NCI-H446 treated with DMSO at 0.1 percent for 48 hours (cell line): ENCODE measurements at regions not wholly inside any gene's neighbourhood (a gene's known extent, or its start where the extent isn't known, plus 50 kb on each side); places are given as distances from the start of the nearest gene placed in this dataset.
"Not testable (repeated sequence)": the region's sequence is repeated elsewhere in the genome, so short reads cannot be mapped to it uniquely, and the experiment has no call there.

Experiments used
- DNase-seq: peaks from one replicate; lab custom pipeline; 2025; lab: John Stamatoyannopoulos, UW

DNA sequence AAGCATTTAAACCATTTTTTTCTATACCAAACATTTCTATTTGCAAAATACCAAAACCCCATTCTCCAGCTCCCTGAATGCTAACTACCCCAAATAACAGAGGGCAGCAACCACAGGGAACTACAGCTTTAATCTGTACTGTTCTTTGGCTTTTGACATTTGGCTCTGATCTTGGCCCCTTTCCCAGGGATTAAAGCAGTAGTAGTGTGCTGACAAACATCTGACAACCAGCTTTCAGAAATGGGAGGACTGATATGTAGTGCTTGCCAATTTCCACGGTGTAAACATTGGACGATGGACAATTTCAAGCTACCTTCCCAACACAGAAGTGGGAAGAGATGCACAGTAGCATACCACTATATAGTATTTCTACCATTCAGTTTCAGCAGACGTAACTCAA lies 88.4 kb upstream of the TEAD1 start:
- peak; percentile 70 for DNase-seq

DNA sequence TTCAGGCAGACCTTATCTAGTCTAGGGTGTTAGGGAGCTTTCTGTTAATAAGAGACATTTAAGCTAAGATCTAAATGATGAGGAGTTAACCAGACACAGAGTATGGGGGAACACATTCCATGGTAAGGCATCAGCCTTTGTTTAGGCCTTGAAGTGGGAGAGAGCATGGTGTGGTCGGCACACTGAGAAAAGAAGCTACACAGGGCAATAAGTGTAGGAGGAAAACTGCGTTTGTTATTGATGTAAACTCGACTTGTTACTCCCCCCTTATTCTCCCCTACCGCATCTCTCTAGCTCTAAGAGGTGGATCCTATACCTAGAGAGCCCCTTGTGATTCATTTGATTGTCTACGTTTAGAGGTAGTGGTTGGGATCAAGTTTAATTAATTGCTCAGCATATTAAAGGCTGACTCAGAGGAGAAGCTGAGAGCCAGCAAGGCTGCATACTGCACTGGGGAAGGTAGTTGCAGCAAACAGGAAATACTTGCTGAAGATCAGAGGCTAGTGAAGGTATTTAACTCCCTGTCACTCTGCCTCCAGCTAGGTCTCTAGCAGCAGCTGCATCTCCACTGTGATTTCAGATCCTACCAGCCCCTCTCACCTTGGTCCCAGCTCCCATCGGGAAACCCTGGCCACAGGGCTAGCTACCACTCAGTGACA lies 86.8 kb upstream of the TEAD1 start:
- no peak for DNase-seq

DNA sequence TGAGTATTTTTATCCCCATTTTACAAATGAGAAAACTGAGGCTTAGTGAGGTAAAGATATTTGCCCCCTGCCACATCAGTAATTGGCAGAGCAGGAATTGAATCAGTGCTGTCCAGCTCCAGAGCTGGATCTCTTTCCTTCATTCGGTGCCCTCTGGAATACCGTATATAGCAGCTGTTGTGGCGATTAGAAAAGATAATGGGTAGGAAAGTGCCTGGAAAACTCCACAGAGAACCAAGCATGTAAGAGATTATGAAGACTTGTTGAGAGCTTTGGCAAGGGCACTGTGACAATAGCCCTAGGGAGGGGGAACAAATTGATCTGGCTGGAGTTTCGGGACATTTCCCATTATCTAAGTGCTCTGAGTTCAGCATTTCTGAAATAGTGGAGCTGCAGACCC lies 82.5 kb upstream of the TEAD1 start:
- DNase-seq: no peak

DNA sequence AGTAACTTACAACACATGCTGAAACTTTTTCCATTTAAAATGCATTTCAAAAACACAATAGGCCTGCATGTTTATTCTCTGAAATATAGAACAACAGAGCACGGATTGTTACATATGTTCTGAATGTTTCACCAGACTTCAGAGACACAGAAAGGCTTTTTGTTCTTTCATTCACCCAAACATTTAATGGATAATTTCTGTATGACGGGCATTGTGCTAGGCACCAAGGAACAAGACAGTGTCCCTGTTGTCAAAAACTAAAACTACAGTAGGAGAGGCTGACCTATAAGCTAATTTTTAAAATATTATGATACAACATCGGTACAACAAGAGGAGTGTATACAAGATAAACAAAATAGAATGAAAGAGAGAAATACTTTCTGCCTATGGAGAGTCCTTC lies 81.9 kb upstream of the TEAD1 start:
- no peak for DNase-seq

DNA sequence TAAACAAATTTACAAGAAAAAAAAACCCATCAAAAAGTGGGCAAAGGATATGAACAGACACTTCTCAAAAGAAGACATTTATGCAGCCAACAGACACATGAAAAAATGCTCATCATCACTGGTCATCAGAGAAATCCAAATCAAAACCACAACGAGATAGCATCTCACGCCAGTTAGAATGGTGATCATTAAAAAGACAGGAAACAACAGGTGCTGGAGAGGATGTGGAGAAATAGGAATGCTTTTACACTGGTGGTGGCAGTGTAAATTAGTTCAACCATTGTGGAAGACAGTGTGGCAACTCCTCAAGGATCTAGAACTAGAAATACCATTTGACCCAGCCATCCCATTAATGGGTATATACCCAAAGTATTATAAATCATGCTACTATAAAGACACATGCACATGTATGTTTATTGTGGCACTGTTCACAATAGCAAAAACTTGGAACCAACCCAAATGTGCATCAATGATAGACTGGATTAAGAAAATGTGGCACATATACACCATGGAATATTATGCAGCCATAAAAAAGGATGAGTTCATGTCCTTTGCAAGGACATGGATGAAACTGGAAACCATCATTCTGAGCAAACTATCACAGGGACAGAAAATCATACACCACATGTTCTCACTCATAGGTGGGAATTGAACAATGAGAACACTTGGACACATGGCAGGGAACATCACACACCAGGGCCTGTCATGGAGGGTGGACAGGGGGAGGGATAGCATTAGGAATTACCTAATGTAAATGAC lies 79.0 kb upstream of the TEAD1 start:
- not testable (repeated sequence) for DNase-seq

DNA sequence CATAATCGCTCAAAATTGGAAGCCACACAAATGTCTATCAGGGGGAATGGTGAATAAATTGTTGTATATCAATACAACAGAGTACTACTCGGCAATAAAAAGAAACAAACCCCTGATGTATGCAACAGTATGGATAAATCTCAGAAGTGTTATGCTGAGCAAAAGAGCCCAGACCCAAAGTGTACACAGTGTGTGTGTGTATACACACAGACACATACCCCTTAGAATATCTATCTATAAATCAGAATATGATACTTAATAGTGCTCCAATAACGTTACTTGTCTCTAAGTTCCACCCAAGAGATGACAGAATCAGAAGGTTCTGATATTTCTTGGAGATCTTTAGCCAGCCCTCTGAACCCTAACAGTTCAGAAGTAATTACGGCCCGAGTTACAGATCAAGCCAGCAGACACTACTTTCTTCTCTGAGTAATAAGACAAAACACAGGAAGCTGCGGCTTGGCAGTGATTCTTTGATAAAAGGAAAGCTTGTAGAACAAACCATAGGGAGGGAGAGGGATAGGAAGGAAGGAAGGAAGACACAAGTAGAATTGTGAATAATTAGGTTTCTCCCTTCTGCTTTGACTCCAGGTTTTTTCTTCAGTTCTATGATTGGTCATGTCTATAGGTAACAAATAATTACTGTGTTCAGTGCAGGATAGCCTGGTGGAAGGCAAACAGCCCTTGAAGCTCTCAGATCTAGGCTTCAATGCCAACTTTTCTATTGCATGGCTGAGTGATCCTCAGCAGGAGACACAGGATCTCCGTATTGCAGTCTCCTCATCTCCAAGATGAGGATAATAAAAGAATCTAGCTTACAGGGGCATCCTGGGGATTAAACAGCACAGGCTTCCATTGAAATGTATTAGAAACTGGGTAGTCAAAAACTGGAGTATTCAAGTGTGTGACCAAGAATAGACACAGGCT lies 75.6 kb upstream of the TEAD1 start:
- peak; percentile 68 for DNase-seq

DNA sequence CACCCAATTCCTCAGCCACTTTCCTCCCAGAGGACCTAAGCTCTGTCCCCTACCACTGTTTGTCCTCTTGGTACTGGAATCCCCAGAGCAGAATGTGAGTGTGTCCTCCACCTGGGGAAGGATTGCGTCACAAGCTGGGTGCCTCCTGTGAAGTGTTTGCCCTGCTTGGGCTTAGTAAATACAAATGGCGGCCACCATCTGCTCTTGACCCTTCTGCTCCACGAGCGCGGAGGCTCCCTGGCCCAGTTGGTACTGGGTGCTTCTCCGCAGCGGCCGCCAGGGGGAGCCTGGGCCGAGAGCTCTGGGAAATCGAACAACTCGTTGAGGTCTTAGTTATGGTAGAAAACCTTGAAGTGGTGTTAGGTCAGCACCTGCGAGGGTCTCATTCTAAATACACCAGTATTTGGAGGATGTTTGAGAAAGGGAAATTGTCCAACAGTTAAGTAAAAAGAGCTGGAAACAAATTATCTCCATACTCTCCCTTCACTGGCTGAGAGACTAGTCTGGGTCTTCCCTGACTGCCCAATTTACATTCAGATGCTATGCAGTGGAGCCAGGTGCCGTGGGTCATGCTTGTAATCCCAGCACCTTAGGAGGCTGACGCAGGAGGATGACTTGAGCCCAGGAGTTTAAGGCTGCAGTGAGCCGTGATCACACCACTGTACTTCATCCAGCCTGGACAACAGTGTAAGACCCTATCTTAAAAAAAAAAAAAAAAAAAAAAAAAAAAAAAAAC lies 74.6 kb upstream of the TEAD1 start:
- DNase-seq: peak; percentile 53

DNA sequence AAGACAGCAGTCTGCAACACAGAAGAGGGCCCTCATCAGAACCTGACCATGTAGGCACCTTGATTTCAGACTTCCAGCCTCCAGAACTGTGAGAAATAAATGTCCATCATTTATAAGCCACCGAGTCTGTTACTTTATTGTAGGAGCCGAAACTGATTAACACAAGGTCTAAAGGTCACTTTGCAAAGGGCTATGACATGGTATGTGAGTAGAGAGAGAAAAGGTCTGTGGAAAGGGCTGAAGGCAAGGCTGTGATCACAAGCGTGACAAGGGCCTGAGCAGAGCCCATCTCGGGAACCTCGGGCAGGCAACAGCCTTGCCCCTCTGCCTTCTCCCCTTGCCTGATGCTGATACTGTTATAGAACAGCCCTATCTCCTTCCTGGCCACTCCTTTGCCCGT lies 73.4 kb upstream of the TEAD1 start:
- no peak for DNase-seq

DNA sequence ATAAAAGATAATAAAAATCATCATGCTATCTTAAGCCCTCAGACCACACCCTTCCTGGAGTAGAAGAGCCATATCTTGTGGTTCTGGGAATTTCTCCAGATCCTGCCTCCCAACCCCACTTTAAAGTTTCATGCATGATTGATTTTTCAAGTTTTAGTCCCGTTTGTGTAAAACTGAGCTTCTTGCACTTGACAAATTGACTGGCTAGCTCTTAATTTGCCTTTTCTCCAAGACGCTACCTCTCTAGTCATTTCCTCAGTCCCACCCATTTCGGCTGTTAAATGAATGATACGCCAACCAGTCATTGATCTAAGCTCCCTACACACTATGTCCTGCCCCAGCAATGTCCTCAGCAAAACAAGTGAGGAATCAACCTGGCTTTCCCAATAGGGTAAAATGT lies 71.8 kb upstream of the TEAD1 start:
- DNase-seq: peak; percentile 43

DNA sequence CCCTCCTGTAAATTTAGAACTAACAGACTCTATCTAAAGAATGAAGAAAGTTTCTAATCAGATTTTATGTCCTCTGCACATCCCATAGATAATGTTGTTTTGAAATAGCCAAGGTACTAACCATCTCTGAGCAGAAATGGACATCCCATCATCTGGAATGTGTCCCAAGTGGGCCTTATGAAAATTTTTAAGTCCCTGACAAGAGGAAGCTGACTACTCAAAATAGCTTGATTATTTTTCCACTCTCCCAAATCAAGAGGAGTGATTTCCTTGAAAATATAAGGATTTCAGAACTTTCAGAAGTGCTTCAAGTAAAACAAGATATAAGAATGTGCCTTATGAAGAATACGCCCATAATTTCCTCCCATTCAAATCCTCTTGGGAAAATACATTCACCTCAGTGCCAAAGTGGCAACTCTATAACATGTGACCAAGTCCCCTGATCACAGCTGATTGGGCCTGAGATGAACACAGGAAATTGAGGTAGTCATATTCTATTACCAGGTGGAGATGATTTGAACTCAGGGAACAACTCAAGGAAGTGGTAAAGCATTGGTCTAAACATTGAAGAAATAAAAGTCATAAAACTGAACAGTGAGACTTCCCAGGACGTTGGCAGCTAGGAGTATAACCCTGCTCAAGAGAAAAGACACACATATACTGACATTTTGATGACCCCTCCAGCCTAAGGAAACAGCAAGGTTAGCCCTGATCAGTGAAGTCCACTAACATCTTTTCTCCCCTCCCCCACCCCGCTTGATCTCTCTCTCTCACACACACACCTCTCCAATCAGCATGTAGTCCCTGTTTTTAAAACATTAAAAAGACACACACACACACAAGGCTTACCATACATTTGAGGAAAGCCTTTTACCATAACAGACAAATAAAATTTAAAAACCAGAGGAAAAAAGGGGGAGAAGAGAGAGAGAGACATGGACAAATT lies 70.8 kb upstream of the TEAD1 start:
- no peak for DNase-seq

DNA sequence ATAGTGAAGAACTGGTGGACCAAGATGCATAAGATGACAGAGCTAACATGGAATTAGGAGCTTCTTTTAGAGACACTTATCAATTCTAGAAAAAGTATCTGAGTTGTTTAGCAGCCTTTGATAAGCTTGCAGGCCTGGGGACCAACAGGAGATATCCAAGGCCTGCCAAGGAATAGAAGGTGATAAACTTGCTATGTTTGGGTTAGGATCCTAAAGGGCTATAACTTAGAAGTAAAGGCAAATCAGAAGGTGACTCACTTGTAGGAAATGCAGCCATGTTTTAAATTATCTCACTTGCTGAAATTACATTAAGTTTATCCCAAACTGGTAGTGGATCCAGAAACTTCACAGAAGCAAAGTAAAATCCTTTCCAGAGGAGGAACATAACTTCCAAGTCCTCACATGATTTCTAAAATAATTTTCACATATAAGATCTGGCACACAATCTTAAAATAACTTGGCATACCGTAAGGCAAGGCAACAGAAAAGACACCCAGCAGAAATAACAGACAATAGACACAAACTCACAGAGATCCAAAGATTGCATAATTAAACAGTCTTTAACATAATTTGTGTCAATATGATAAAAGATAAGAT lies 69.6 kb upstream of the TEAD1 start:
- no peak for DNase-seq

DNA sequence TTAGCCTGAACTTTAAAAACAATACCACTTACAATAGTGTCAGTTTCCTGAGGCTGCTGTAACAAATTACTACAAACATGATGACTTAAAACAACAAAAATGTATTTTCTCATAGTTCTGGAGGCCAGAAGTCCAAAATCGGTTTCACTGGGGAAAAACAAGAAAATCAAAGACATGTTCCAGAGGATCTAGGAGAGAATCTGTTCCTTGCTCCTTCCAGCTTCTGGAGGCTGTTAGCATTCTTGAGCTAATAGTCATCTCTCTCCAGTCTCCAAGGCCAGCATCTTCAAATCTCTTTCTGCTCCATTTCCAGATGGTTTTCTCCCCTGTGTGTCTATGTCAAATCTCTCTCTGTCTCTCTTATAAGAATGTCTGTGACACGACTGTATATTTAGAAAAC lies 67.6 kb upstream of the TEAD1 start:
- DNase-seq: no peak

DNA sequence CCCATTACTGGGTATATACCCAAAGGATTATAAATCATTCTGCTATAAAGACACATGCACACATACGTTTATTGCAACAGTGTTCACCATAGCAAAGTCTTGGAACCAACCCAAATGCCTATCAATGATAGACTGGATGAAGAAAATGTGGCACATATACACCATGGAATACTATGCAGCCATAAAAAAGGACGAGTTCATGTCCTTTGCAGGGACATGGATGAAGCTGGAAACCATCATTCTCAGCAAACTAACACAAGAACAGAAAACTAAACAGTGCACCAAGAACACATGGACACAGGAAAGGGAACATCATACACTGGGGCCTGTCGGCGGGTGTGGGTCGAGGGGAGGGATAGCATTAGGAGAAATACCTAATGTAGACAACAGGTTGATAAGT lies 65.5 kb upstream of the TEAD1 start:
- DNase-seq: not testable (repeated sequence)

DNA sequence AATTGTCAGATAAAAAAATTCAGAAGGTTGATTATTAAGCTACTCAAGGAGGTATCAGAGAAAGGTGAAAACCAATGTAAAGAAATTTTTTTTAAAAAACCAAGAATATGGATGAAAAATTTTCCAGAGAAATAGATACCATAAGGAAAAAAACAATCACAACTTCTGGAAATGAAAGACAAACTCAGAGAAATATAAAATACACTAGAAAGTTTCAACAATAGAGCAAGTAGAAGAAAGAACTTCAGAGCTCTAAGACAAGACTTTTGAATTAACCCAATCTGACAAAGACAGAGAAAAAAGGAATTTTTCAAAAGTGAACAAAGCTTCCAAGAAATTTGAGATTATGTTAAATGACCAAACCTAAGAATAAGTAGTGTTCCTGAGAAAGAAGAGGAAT lies 62.9 kb upstream of the TEAD1 start:
- no peak for DNase-seq

DNA sequence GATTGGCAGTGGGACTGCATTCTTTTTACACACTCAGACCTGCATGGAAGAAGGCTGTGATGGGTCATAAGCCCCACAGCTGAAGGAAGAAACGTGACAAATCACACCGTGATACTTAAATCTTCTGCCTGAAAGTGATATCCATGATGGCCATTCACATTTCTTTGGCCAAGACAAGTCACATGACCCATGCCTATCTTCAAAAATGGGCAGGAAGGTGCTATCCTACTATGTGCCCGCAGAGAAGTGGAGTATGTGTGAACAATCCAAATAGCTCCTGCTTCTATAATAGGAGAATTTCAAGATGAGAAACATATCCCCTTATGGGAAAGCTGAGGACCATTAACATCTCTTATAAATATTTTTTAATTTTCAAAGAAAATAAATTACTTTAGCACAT lies 56.6 kb upstream of the TEAD1 start:
- DNase-seq: no peak

DNA sequence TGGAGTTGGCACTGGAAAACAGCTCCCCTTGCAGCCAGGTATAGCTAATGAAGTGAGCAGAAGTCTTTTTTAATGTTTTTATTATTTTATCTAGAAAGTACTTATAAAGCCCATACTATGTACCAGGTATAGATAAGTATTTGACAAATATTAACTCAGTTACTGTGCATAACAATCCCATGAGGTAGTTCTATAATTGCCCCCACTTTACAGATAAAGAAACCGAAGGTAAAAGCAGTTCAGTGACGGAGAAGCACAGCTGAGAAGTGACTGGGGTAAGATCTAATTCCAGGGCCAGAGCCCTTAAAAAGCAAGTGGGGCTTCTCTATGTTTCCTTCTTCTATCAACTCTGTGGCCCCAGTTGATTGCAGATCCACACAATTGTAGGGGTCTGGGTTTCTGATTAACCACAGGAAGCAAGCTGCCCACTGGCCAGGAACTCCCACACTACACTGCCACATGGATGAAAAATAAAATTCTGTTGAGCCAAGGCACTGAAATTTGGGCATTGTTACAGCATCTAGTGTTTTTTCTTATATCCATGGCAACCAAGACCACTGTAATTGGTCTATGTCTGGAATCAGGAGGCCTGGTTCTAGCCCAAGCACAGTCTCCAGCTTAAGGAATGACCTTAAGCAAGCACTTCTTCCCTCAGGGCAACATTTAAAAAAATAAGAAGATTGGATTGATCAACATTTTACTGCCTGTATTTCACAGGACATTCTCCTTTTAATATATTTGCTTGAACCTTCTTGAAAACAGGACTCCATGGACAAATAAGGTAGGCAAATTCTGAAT lies 55.3 kb upstream of the TEAD1 start:
- no peak for DNase-seq

DNA sequence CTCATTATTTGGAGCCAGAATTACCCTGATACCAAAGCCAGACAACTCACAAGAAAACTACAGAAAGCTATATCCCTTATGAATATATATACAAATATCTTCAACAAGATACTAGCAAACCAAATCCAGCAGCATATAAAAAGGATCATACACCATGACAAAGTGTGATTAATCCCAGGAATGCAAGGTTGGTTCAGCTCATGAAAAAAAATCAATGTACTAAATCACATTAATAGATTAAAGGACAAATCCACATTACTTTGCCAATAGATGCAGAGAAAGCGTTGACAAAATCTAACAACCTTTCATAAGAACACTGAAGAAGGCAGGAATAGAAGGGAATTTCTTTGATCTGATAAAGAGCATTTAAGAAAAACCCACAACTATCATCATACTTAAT lies 50.4 kb upstream of the TEAD1 start:
- no peak for DNase-seq
